Panc1 (cell line): ENCODE measurements at regions not wholly inside any gene's neighbourhood (a gene's known extent, or its start where the extent isn't known, plus 50 kb on each side); places are given as distances from the start of the nearest gene placed in this dataset.

Experiments used
- ATAC-seq: fragments of 200-7000 bp; cut with Tn5 transposase; 2 replicates; pipeline ENCODE4 v1.9.1; 2020; ENCODE audit warnings: mild to moderate bottlenecking, moderate library complexity
- BruUV-seq: library from RNA; stranded (reverse); fragments of 400-500 nt; replicated peaks from 2 replicates; lab custom pipeline; 2021; lab: Mats Ljungman, UMichigan
- CTCF ChIA-PET: fragments of 300-600 bp; sonication (Branson Sonifier 250); formaldehyde crosslinking; loops from one replicate; lab custom pipeline; 2022; ENCODE audit warnings: antibody characterized with exemption; lab: Charles Lee
- POLR2A ChIA-PET: fragments of 300-600 bp; sonication (Branson Sonifier 250); formaldehyde crosslinking; loops from one replicate; lab custom pipeline; 2022; ENCODE audit warnings: antibody characterized with exemption; lab: Charles Lee
- DNase-seq: peaks from one replicate; pipeline ENCODE4 v3.0.0-alpha.2; 2010; ENCODE audit warnings: low read depth, low spot score
- H3K27ac ChIP-seq: 2 replicates; pipeline ENCODE4 v1.5.1; 2011; ENCODE audit warnings: mild to moderate bottlenecking, low read length, inconsistent platforms
- H3K27me3 ChIP-seq: fragments of 200-500 bp; sonication (Bioruptor generic); 2 replicates; pipeline ENCODE4 v1.6.0; 2014; ENCODE audit warnings: low read length, inconsistent platforms; ENCODE audit not compliant: control insufficient read depth, insufficient read depth
- H3K36me3 ChIP-seq: fragments of 200-500 bp; sonication (Bioruptor generic); 2 replicates; pipeline ENCODE4 v1.5.1; 2014; ENCODE audit warnings: inconsistent platforms, mild to moderate bottlenecking, low read length, moderate library complexity; ENCODE audit not compliant: control insufficient read depth, insufficient read depth
- H3K4me1 ChIP-seq: 2 replicates; pipeline ENCODE4 v1.5.1; 2011; ENCODE audit warnings: inconsistent platforms, mild to moderate bottlenecking, low read length, moderate library complexity; ENCODE audit not compliant: control insufficient read depth, insufficient read depth
- H3K4me3 ChIP-seq, 2 experiments: 2 replicates each; pipeline ENCODE4 v1.5.1; 2011 to 2012; ENCODE audit warnings: low read depth in 2 of 2, low read length in 2 of 2, mild to moderate bottlenecking in 2 of 2, inconsistent platforms in 1 of 2, moderate library complexity in 1 of 2
- H3K9me3 ChIP-seq: fragments of 200-500 bp; sonication (Bioruptor generic); 2 replicates; pipeline ENCODE4 v1.5.1; 2014; ENCODE audit warnings: low read depth, mild to moderate bottlenecking, inconsistent platforms, low read length, moderate library complexity; ENCODE audit not compliant: control insufficient read depth, insufficient read depth
- POLR2AphosphoS5 ChIP-seq: IDR thresholded peaks from 2 replicates; pipeline ENCODE4 v1.6.1; 2012; ENCODE audit warnings: mild to moderate bottlenecking, low read depth, low read length, moderate library complexity
- SIN3A ChIP-seq: IDR thresholded peaks from 2 replicates; pipeline ENCODE4 v1.6.1; 2012; ENCODE audit warnings: low read depth, mild to moderate bottlenecking, low read length, moderate library complexity, borderline replicate concordance; ENCODE audit not compliant: insufficient read depth
- TCF7L2 ChIP-seq: IDR thresholded peaks from 2 replicates; pipeline ENCODE4 v1.6.1; 2011; ENCODE audit warnings: mild to moderate bottlenecking, low read depth, low read length, inconsistent platforms
- in situ Hi-C: cut with HindIII; loops from 2 replicates; pipeline ENCODE4 v1.10.0; 2016; ENCODE audit warnings: low sequenced_read_pairs, low pct_unique_long_range_greater_than_20kb
- intact Hi-C: fragments of 100-400 bp; cut with micrococcal nuclease; formaldehyde crosslinking; loops from one replicate; pipeline ENCODE4 v1.10.0; 2022; ENCODE audit not compliant: unreplicated experiment
- TF ChIP-seq, protein P1 (sequence below), 2 experiments: IDR thresholded peaks; 2 replicates each; pipeline ENCODE4 v1.6.1; 2011 to 2012; ENCODE audit warnings: low read depth in 2 of 2, control low read depth in 1 of 2, low read length in 1 of 2, mild to moderate bottlenecking in 1 of 2, moderate library complexity in 1 of 2; ENCODE audit not compliant: insufficient read depth in 1 of 2
- TF ChIP-seq, protein P2 (sequence below): fragments of 450-650 bp; IDR thresholded peaks from 2 replicates; pipeline ENCODE4 v1.5.1; 2017; ENCODE audit warnings: mild to moderate bottlenecking

DNA sequence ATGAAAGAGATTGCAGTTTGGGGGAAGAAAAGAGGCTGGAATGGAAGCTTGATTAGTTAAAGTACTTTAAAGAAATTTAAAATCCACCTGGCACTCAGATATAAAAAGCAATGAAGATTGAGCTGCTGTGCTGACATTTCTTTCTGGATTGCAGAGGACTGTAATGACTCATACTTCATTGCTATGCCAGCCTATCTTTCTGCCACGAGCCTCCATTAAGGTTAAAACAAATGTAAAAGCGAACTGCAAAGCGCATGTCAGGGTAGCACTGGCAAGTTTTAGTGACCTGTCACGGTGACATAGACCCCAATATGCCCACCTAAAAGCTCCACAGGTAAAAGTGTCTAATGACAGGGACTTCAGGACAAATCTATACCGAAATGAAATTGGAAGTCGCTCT lies 449.6 kb downstream of the C6orf118 start:
- no peak overlapping the region; a peak in 1 of 4 replicates for H3K4me3 ChIP-seq
- TF ChIP-seq, protein P1, sequence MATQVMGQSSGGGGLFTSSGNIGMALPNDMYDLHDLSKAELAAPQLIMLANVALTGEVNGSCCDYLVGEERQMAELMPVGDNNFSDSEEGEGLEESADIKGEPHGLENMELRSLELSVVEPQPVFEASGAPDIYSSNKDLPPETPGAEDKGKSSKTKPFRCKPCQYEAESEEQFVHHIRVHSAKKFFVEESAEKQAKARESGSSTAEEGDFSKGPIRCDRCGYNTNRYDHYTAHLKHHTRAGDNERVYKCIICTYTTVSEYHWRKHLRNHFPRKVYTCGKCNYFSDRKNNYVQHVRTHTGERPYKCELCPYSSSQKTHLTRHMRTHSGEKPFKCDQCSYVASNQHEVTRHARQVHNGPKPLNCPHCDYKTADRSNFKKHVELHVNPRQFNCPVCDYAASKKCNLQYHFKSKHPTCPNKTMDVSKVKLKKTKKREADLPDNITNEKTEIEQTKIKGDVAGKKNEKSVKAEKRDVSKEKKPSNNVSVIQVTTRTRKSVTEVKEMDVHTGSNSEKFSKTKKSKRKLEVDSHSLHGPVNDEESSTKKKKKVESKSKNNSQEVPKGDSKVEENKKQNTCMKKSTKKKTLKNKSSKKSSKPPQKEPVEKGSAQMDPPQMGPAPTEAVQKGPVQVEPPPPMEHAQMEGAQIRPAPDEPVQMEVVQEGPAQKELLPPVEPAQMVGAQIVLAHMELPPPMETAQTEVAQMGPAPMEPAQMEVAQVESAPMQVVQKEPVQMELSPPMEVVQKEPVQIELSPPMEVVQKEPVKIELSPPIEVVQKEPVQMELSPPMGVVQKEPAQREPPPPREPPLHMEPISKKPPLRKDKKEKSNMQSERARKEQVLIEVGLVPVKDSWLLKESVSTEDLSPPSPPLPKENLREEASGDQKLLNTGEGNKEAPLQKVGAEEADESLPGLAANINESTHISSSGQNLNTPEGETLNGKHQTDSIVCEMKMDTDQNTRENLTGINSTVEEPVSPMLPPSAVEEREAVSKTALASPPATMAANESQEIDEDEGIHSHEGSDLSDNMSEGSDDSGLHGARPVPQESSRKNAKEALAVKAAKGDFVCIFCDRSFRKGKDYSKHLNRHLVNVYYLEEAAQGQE (IDR thresholded peaks at IDR 0.05; ENCODE audit: insufficient read depth in 1 of 2, low read depth in 2 of 2, low read length in 1 of 2), result no peak
- TF ChIP-seq POLR2AphosphoS5 (no peak), SIN3A (no peak), TCF7L2 (no peak)
- in situ Hi-C loops (no loop called here), intact Hi-C loops (no loop called here)
- no peak for ATAC-seq
- BruUV-seq, result no TSS peak
- no peaks in the 10 kb centered on the region for H3K27me3 ChIP-seq
- no peaks in the 10 kb centered on the region for H3K36me3 ChIP-seq
- ChIA-PET POLR2A (no interaction called here), CTCF (no interaction called here)
- H3K4me1 ChIP-seq, result no peaks in the 10 kb centered on the region
- H3K27ac ChIP-seq, result no peak overlapping the region
- no peaks in the 10 kb centered on the region for H3K9me3 ChIP-seq
- no peak for DNase-seq

DNA sequence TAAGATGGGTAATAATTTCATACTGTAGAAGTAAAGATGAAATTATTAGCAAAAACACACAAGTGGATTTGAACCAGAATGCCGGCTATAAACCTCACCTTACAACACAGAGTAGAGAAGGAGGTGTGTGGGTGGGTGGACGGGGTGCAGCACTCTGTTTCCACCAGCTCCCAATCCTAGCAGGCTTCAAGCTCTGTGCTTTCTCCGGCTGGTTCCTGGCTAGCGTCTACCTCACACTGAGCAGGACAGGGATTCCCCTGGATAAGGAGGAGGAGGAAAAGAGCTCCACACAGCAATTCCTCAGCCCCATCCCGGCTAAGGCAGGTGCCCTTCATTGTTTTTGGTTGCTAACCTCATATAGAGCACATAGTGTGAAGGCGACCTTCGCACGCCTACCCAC lies 453.3 kb downstream of the C6orf118 start:
- Histone ChIP-seq H3K27ac (no peak overlapping the region), H3K4me1 (no peaks in the 10 kb centered on the region), H3K36me3 (no peaks in the 10 kb centered on the region), H3K27me3 (no peaks in the 10 kb centered on the region), H3K9me3 (no peaks in the 10 kb centered on the region), H3K4me3 (no peak overlapping the region)
- no peak for ATAC-seq
- no peak for TF ChIP-seq SIN3A
- ChIA-PET POLR2A (no interaction called here), CTCF (interaction anchor here (0.6 kb wide), 1 partner anchor 44 kb away, joined by 6 read pairs; no protein-coding TSS in a partner anchor)
- in situ Hi-C loops, result no loop called here
- DNase-seq, result no peak
- BruUV-seq, result no TSS peak
- intact Hi-C loops, result no loop called here

DNA sequence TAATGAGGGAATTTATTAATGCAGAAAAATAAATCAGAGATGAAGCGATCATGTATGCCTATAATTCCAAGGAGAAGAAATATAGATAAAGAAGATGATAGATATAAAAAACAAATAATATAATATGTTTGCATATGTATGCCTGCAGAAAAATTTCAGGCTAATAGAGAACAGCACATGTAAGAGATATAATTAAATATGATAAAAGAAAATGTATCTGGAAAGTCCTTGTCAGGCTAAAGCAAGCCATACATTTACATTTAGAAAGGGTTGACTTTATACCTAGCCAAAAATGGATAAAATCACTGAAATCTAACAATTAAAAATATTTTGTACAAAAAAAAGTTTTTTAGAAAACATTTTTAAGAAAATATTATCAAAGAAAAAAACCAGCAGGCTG lies 454.1 kb downstream of the C6orf118 start:
- CTCF ChIA-PET, result no interaction called here
- Histone ChIP-seq H3K27me3 (no peaks in the 10 kb centered on the region), H3K27ac (no peak overlapping the region), H3K4me1 (no peaks in the 10 kb centered on the region), H3K36me3 (no peaks in the 10 kb centered on the region), H3K4me3 (no peak overlapping the region), H3K9me3 (no peaks in the 10 kb centered on the region)
- intact Hi-C loops (no loop called here), in situ Hi-C loops (no loop called here)
- DNase-seq, result no peak
- POLR2A ChIA-PET, result no interaction called here
- TF ChIP-seq SIN3A (no peak), POLR2AphosphoS5 (no peak)
- TF ChIP-seq, protein P2, sequence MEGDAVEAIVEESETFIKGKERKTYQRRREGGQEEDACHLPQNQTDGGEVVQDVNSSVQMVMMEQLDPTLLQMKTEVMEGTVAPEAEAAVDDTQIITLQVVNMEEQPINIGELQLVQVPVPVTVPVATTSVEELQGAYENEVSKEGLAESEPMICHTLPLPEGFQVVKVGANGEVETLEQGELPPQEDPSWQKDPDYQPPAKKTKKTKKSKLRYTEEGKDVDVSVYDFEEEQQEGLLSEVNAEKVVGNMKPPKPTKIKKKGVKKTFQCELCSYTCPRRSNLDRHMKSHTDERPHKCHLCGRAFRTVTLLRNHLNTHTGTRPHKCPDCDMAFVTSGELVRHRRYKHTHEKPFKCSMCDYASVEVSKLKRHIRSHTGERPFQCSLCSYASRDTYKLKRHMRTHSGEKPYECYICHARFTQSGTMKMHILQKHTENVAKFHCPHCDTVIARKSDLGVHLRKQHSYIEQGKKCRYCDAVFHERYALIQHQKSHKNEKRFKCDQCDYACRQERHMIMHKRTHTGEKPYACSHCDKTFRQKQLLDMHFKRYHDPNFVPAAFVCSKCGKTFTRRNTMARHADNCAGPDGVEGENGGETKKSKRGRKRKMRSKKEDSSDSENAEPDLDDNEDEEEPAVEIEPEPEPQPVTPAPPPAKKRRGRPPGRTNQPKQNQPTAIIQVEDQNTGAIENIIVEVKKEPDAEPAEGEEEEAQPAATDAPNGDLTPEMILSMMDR, result no peak
- ATAC-seq, result no peak
- BruUV-seq, result no TSS peak
